AG04450 (cell line): ENCODE measurements at regions not wholly inside any gene's neighbourhood (a gene's known extent, or its start where the extent isn't known, plus 50 kb on each side); places are given as distances from the start of the nearest gene placed in this dataset.

ENCODE experiments used
- CTCF ChIA-PET: fragments of 300-600, 350-600 bp; formaldehyde crosslinking; extraction: SDS; loops from one replicate; lab custom pipeline; 2022; ENCODE audit warnings: antibody characterized with exemption, inconsistent platforms; lab: Charles Lee
- POLR2A ChIA-PET: fragments of 350-600 bp; formaldehyde crosslinking; extraction: SDS; loops from one replicate; lab custom pipeline; 2021; ENCODE audit warnings: antibody characterized with exemption, inconsistent platforms; lab: Yijun Ruan, JAX
- DNase-seq: peaks from one replicate; pipeline ENCODE4 v3.0.0-alpha.2; 2011; ENCODE audit warnings: low read depth, low spot score
- H3K27ac ChIP-seq: one replicate; pipeline ENCODE4 v1.5.1; 2012; ENCODE audit warnings: low read depth, low read length, control low read depth
- H3K27me3 ChIP-seq: one replicate; pipeline ENCODE4 v1.6.0; 2012; ENCODE audit warnings: low read length; ENCODE audit not compliant: control insufficient read depth, insufficient read depth
- H3K4me3 ChIP-seq: 2 replicates; pipeline ENCODE4 v1.5.1; 2011; ENCODE audit warnings: mild to moderate bottlenecking, low read depth, low read length, control low read depth
- H3K9me3 ChIP-seq: 2 replicates; pipeline ENCODE4 v1.5.1; 2012; ENCODE audit warnings: low read length; ENCODE audit not compliant: control insufficient read depth, insufficient read depth
- CTCF ChIP-seq: IDR thresholded peaks from 2 replicates; pipeline ENCODE4 v1.5.1; 2011; ENCODE audit warnings: low read depth, low read length, control low read depth, inconsistent platforms

GRCh38 chr3:174540116-174540908 lies 318.8 kb upstream of the NAALADL2 start:
- Histone ChIP-seq H3K9me3 (no peaks in the 10 kb centered on the region), H3K4me3 (no peak overlapping the region), H3K27ac (no peak overlapping the region), H3K27me3 (no peaks in the 10 kb centered on the region)
- ChIA-PET POLR2A (no interaction called here), CTCF (no interaction called here)
- no peak for TF ChIP-seq CTCF
- no peak for DNase-seq

GRCh38 chr3:174541708-174542315 lies 317.3 kb upstream of the NAALADL2 start:
- Histone ChIP-seq H3K9me3 (no peaks in the 10 kb centered on the region), H3K27ac (no peak overlapping the region), H3K27me3 (no peaks in the 10 kb centered on the region), H3K4me3 (no peak overlapping the region)
- CTCF ChIA-PET: no interaction called here
- DNase-seq: no peak
- TF ChIP-seq CTCF: no peak
- POLR2A ChIA-PET: no interaction called here

DNA sequence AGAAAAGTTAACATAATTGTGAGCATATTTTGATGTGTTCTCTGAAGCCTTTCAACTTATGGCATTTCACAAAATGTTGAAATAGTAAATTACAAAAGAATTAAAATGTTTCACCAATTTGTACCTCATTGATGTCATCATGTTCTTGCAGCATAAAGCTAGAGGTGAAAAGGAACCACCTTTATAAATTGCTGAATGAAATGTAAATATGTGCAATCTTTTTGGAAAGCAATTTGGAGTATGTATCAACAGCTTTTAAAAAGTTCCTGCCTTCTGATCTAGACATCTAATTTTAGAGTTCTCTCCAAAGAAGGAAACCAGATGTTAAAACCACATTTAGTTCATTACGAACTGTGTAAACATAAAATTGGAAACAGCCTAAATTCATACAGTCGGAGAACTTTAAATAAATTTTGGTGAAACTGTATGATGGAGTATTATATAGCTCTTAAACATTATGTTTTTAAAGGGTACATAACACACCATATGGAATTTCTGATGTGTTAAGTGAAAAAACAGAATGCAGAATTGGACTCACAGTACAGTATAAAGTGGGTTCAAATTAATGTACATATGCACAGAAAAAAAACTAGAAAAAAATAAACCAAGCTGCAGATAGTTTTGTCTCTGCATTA lies 311.2 kb upstream of the NAALADL2 start:
- CTCF ChIA-PET: no interaction called here
- Histone ChIP-seq H3K27me3 (no peaks in the 10 kb centered on the region), H3K27ac (no peak overlapping the region), H3K9me3 (no peaks in the 10 kb centered on the region), H3K4me3 (no peak overlapping the region)
- TF ChIP-seq CTCF: no peak
- DNase-seq: peak; percentile 10
- POLR2A ChIA-PET: no interaction called here

GRCh38 chr3:174548841-174549623 lies 310.1 kb upstream of the NAALADL2 start:
- Histone ChIP-seq H3K9me3 (no peaks in the 10 kb centered on the region), H3K4me3 (no peak overlapping the region), H3K27ac (no peak overlapping the region), H3K27me3 (no peaks in the 10 kb centered on the region)
- TF ChIP-seq CTCF: no peak
- DNase-seq: no peak
- POLR2A ChIA-PET: no interaction called here
- CTCF ChIA-PET: no interaction called here
